ENCODE measurements at regions not wholly inside any gene's neighbourhood (a gene's known extent, or its start where the extent isn't known, plus 50 kb on each side); places are given as distances from the start of the nearest gene placed in this dataset.

- no peak for TF ChIP-seq CTCF (IDR thresholded peaks at IDR 0.05)
- TF ChIP-seq POLR2A (IDR thresholded peaks at IDR 0.05), result no peak
These were observed 165.3 kb downstream of the FBXO8 start for GRCh38 chr4:174118171-174118570.

All from heart left ventricle (tissue), 13 donors.